Adrenal gland (tissue), 9 donors: ENCODE measurements at regions not wholly inside any gene's neighbourhood (a gene's known extent, or its start where the extent isn't known, plus 50 kb on each side); places are given as distances from the start of the nearest gene placed in this dataset.

Experiments
- DNase-seq, 7 donors: peaks; one replicate each; pipeline ENCODE4 v3.0.0-alpha.2; 2019 to 2020
- H3K27ac ChIP-seq, 5 donors: fragments of 200-600 bp; sonication (generic) in 4 of 5; 1 replicate in 3 of 5; 2 replicates in 2 of 5; pipeline versions ENCODE4 v1.5.1 to v1.8.0; 2016 to 2020; ENCODE audit warnings: mild to moderate bottlenecking in 1 of 5
- H3K27me3 ChIP-seq: fragments of 200-600 bp; 2 replicates; pipeline ENCODE4 v1.8.0; 2021
- H3K36me3 ChIP-seq, 2 donors: fragments of 200-600 bp; replicated peaks in 1 of 2; 1 replicate in 1 of 2; 2 replicates in 1 of 2; pipeline versions ENCODE4 v1.5.1 to v1.8.0; 2018 to 2022
- H3K4me1 ChIP-seq, 2 donors: fragments of 200-600 bp; replicated peaks in 1 of 2; 1 replicate in 1 of 2; 2 replicates in 1 of 2; pipeline versions ENCODE4 v1.5.1 to v1.8.0; 2018 to 2021
- H3K4me3 ChIP-seq, 4 donors: fragments of 200-600 bp; sonication (generic) in 3 of 4; one replicate each; pipeline ENCODE4 v1.5.1; 2016 to 2018
- H3K9me3 ChIP-seq, 3 donors: fragments of 200-600 bp; sonication (generic) in 1 of 3; replicated peaks in 1 of 3; 1 replicate in 2 of 3; 2 replicates in 1 of 3; pipeline versions ENCODE4 v1.5.1 to v1.8.0; 2016 to 2021
- CTCF ChIP-seq, 6 experiments: fragments of 450-650 bp in 4 of 6; fragments of 200-600 bp in 2 of 6; sonication (generic) in 1 of 6; IDR thresholded peaks; 1 replicate in 5 of 6; 2 replicates in 1 of 6; pipeline versions ENCODE4 v1.5.1 to v1.8.0; 2016 to 2021; ENCODE audit warnings: antibody characterized with exemption in 6 of 6, mild to moderate bottlenecking in 2 of 6, moderate library complexity in 1 of 6
- POLR2A ChIP-seq, 2 donors: fragments of 450-650 bp; IDR thresholded peaks; one replicate each; pipeline ENCODE4 v1.6.1; 2017; ENCODE audit warnings: antibody characterized with exemption in 2 of 2, mild to moderate bottlenecking in 2 of 2, moderate library complexity in 1 of 2
- WGBS, 4 donors: extraction: QIAGEN DNeasy Blood & Tissue Kit in 2 of 4; methylation state at CpG; one replicate each; pipeline versions ENCODE4 v1.1.5 to v1.1.7; 2013 to 2017; 5-methylcytosine and 5-hydroxymethylcytosine counted together
- intact Hi-C, 2 donors: fragments of 100-400 bp; cut with DNase I; formaldehyde crosslinking; loops; one replicate each; pipeline versions ENCODE4 v1.14.1 to v1.15.0; 2022 to 2023
- donor health status: healthy with polysubstance abuse.
- donor health status: Bipolar disorder and iron deficiency.
- donor health status: DM: yes; HTN: yes; CAD: no.
- donor health status: DM: no; HTN: no; CAD: no.
- donor health status: DM: no; HTN: no; CAD: no.

GRCh38 chr17:77408284-77408683, 267.5 kb downstream of the SEC14L1 start:
- 73 to 76% (median 73%) methylated on average over 8 to 9 of the region's 9 CpGs for WGBS, 4 donors

GRCh38 chr17:77409282-77410161, 268.8 kb downstream of the SEC14L1 start:
- Histone ChIP-seq H3K27ac (peak overlapping the region in 3 of 5 donors; percentile 9 to 83 (median 44)), H3K27me3 (no peaks in the 10 kb centered on the region), H3K4me3 (no peak overlapping the region), H3K36me3 (no peaks in the 10 kb centered on the region), H3K9me3 (no peaks in the 10 kb centered on the region), H3K4me1 (peaks cover 9 to 60% of the 10 kb centered on the region in 2 donors)
- DNase-seq, result peak in 1 of 7 donors; percentile 47
- 60 to 84% (median 73%) methylated on average over 10 to 34 of the region's 34 CpGs for WGBS, 4 donors
- TF ChIP-seq CTCF (IDR thresholded peaks at IDR 0.05), result no peak
- TF ChIP-seq POLR2A (IDR thresholded peaks at IDR 0.05), result no peak
- intact Hi-C loops, result no loop called here

More at GRCh38 chr17:77408284-77408683, 267.5 kb downstream of the SEC14L1 start:
- Histone ChIP-seq H3K4me3 (no peak overlapping the region), H3K27ac (peak overlapping the region in 3 of 5 donors; percentile 37 to 83 (median 44)), H3K4me1 (peaks cover 9 to 71% of the 10 kb centered on the region in 2 donors), H3K27me3 (no peaks in the 10 kb centered on the region), H3K36me3 (peaks cover 0 to 5% of the 10 kb centered on the region in 2 donors), H3K9me3 (no peaks in the 10 kb centered on the region)
- intact Hi-C loops, result no loop called here
- TF ChIP-seq POLR2A (IDR thresholded peaks at IDR 0.05) (no peak), CTCF (IDR thresholded peaks at IDR 0.05) (no peak)
- DNase-seq, result no peak

- 76 to 86% (median 84%) methylated on average over 12 to 13 of the region's 13 CpGs for WGBS, 4 donors
- TF ChIP-seq POLR2A (IDR thresholded peaks at IDR 0.05) (no peak), CTCF (IDR thresholded peaks at IDR 0.05) (no peak)
- no peak for DNase-seq
- peak overlapping the region in 3 of 5 donors; percentile 33 to 83 (median 62) for H3K27ac ChIP-seq
- H3K9me3 ChIP-seq, result no peaks in the 10 kb centered on the region
- no peak overlapping the region for H3K4me3 ChIP-seq
- intact Hi-C loops, result no loop called here
- peaks cover 9 to 59% of the 10 kb centered on the region in 2 donors for H3K4me1 ChIP-seq
- H3K36me3 ChIP-seq, result no peaks in the 10 kb centered on the region
- H3K27me3 ChIP-seq, result no peaks in the 10 kb centered on the region
These were observed 269.7 kb downstream of the SEC14L1 start for GRCh38 chr17:77410470-77410869.

- no peaks in the 10 kb centered on the region for H3K36me3 ChIP-seq
- H3K9me3 ChIP-seq, result no peaks in the 10 kb centered on the region
- no peaks in the 10 kb centered on the region for H3K27me3 ChIP-seq
- no peak for TF ChIP-seq CTCF (IDR thresholded peaks at IDR 0.05)
- no peak for TF ChIP-seq POLR2A (IDR thresholded peaks at IDR 0.05)
- no peak overlapping the region for H3K4me3 ChIP-seq
- DNase-seq, result peak in 2 of 7 donors; percentile 44 to 61
- intact Hi-C loops, result no loop called here
- 73 to 82% (median 81%) methylated on average over 10 to 15 of the region's 15 CpGs for WGBS, 4 donors
- peaks cover 5 to 32% of the 10 kb centered on the region in 2 donors for H3K4me1 ChIP-seq
- peak overlapping the region in 2 of 5 donors; percentile 30 to 45 for H3K27ac ChIP-seq
These were observed 274.1 kb downstream of the SEC14L1 start for GRCh38 chr17:77414811-77415400.
